GM18909 (cell line): ENCODE measurements at regions not wholly inside any gene's neighbourhood (a gene's known extent, or its start where the extent isn't known, plus 50 kb on each side); places are given as distances from the start of the nearest gene placed in this dataset.

Experiments
- ATAC-seq: cut with Tn5 transposase; IDR thresholded peaks from one replicate; pipeline ENCODE4 v1.9.1; 2021; ENCODE audit warnings: mild to moderate bottlenecking; ENCODE audit not compliant: unreplicated experiment, poor library complexity

GRCh38 chr2:118363604-118364003 is 275.3 kb downstream of the INSIG2 start:
- no peak for ATAC-seq

GRCh38 chr2:118356051-118356450 is 267.8 kb downstream of the INSIG2 start:
- no peak for ATAC-seq

- no peak for ATAC-seq
These were observed 263.5 kb downstream of the INSIG2 start for GRCh38 chr2:118351796-118352195.

GRCh38 chr2:118350621-118351020 is 262.4 kb downstream of the INSIG2 start:
- ATAC-seq: no peak

- ATAC-seq: no peak
These were observed 261.1 kb downstream of the INSIG2 start for GRCh38 chr2:118349365-118349764.

GRCh38 chr2:118348380-118349034 is 260.2 kb downstream of the INSIG2 start:
- no peak for ATAC-seq

- ATAC-seq: no peak
These were observed 257.2 kb downstream of the INSIG2 start for GRCh38 chr2:118345465-118345864.

GRCh38 chr2:118340103-118340502 is 251.8 kb downstream of the INSIG2 start:
- no peak for ATAC-seq

- ATAC-seq: no peak
These were observed 251.1 kb downstream of the INSIG2 start for GRCh38 chr2:118339386-118339785.

- no peak for ATAC-seq
These were observed 245.4 kb downstream of the INSIG2 start for GRCh38 chr2:118333664-118334063.

GRCh38 chr2:118325321-118325955 is 237.2 kb downstream of the INSIG2 start:
- ATAC-seq: no peak

- no peak for ATAC-seq
These were observed 234.1 kb downstream of the INSIG2 start for GRCh38 chr2:118322406-118322805.

GRCh38 chr2:118321432-118322105 is 233.3 kb downstream of the INSIG2 start:
- ATAC-seq: no peak

- ATAC-seq: no peak
These were observed 232.4 kb downstream of the INSIG2 start for GRCh38 chr2:118320658-118321057.

- ATAC-seq: no peak
These were observed 231.9 kb downstream of the INSIG2 start for GRCh38 chr2:118320196-118320595.

- ATAC-seq: no peak
These were observed 231.0 kb downstream of the INSIG2 start for GRCh38 chr2:118319271-118319684.

GRCh38 chr2:118315606-118316005 is 227.3 kb downstream of the INSIG2 start:
- no peak for ATAC-seq

- ATAC-seq: no peak
These were observed 224.9 kb downstream of the INSIG2 start for GRCh38 chr2:118312969-118313756.

GRCh38 chr2:118310681-118311429 is 222.6 kb downstream of the INSIG2 start:
- ATAC-seq: peak; percentile 7
